HepG2 (cell line): ENCODE measurements at regions not wholly inside any gene's neighbourhood (a gene's known extent, or its start where the extent isn't known, plus 50 kb on each side); places are given as distances from the start of the nearest gene placed in this dataset.

ENCODE experiments used
- ATAC-seq: fragments of 200-7000 bp; cut with Tn5 transposase; 3 replicates; pipeline ENCODE4 v1.9.1; 2020; ENCODE audit warnings: mild to moderate bottlenecking, moderate library complexity
- BruUV-seq: library from RNA; stranded (reverse); fragments of 400-500 nt; replicated peaks from 2 replicates; lab custom pipeline; 2021; lab: Mats Ljungman, UMichigan
- CTCF ChIA-PET: fragments of 300-600 bp; formaldehyde crosslinking; extraction: SDS; loops from one replicate; lab custom pipeline; 2021; ENCODE audit warnings: low total read pairs, inconsistent platforms, low intra/inter-chr PET ratio; lab: Yijun Ruan, JAX
- POLR2A ChIA-PET: fragments of 350-600 bp; sonication (Branson Sonifier 250); formaldehyde crosslinking; loops from one replicate; lab custom pipeline; 2020; ENCODE audit warnings: antibody characterized with exemption, inconsistent platforms; lab: Yijun Ruan, JAX
- DNase-seq: peaks from one replicate; pipeline ENCODE4 v3.0.0-alpha.2; 2015; ENCODE audit warnings: low spot score
- FAIRE-seq: peaks from 3 replicates; lab custom pipeline; 2011; peaks lifted over from hg19 to GRCh38; lab: Jason Lieb, UNC
- H2AFZ ChIP-seq: one replicate; pipeline ENCODE4 v1.6.1; 2011; ENCODE audit warnings: low read length, inconsistent platforms
- H3K27ac ChIP-seq: fragments of 300-600 bp; 3 replicates; pipeline ENCODE4 v1.8.0; 2011; ENCODE audit warnings: mixed run types, mild to moderate bottlenecking, mixed read lengths, low read length, inconsistent platforms; ENCODE audit not compliant: insufficient read depth; ENCODE audit errors: extremely low read length
- H3K27me3 ChIP-seq, 2 experiments: fragments of 200-600 bp in 1 of 2; 2 replicates in 1 of 2; 3 replicates in 1 of 2; pipeline versions ENCODE4 v1.6.0 to v1.8.0; 2011; ENCODE audit warnings: low read length in 2 of 2, mild to moderate bottlenecking in 2 of 2, moderate library complexity in 2 of 2, inconsistent platforms in 1 of 2; ENCODE audit not compliant: insufficient read depth in 2 of 2, control insufficient read depth in 1 of 2
- H3K36me3 ChIP-seq, 2 experiments: fragments of 200-600 bp in 1 of 2; replicated peaks in 1 of 2; 2 replicates in 1 of 2; 3 replicates in 1 of 2; pipeline versions ENCODE4 v1.5.1 to v1.8.0; 2011; ENCODE audit warnings: low read length in 2 of 2, inconsistent platforms in 1 of 2; ENCODE audit not compliant: insufficient read depth in 2 of 2, control insufficient read depth in 1 of 2
- H3K4me1 ChIP-seq: 2 replicates; pipeline ENCODE4 v1.5.1; 2012; ENCODE audit warnings: low read length, inconsistent platforms; ENCODE audit not compliant: insufficient read depth
- H3K4me2 ChIP-seq: 2 replicates; pipeline ENCODE4 v1.6.0; 2011; ENCODE audit warnings: low read depth, low read length, inconsistent platforms
- H3K4me3 ChIP-seq, 3 experiments: fragments of 200-600 bp in 1 of 3; sonication (generic), shearing (Covaris generic) in 1 of 3; replicated peaks in 1 of 3; 2 replicates each; pipeline ENCODE4 v1.5.1; 2011 to 2016; ENCODE audit warnings: low read length in 3 of 3, inconsistent platforms in 2 of 3, low read depth in 2 of 3, mild to moderate bottlenecking in 2 of 3, control low read depth in 1 of 3, mixed read lengths in 1 of 3; ENCODE audit not compliant: insufficient read depth in 1 of 3
- H3K79me2 ChIP-seq: one replicate; pipeline ENCODE4 v1.6.1; 2011; ENCODE audit warnings: low read length, inconsistent platforms; ENCODE audit not compliant: insufficient read depth
- H3K9ac ChIP-seq: 2 replicates; pipeline ENCODE4 v1.6.0; 2011; ENCODE audit warnings: mild to moderate bottlenecking, low read depth, low read length, inconsistent platforms; ENCODE audit not compliant: insufficient read depth
- H3K9me3 ChIP-seq: 2 replicates; pipeline ENCODE4 v1.5.1; 2012; ENCODE audit warnings: mild to moderate bottlenecking, low read length
- H4K20me1 ChIP-seq: 2 replicates; pipeline ENCODE4 v1.6.0; 2011; ENCODE audit warnings: inconsistent platforms, mild to moderate bottlenecking, low read length, moderate library complexity; ENCODE audit not compliant: insufficient read depth
- BRF2 ChIP-seq: sonication (generic); formaldehyde crosslinking; IDR thresholded peaks from 2 replicates; pipeline ENCODE4 v1.8.1; 2022; ENCODE audit warnings: mild to moderate bottlenecking, missing genetic modification reagents
- CENPX ChIP-seq: sonication (generic); formaldehyde crosslinking; IDR thresholded peaks from 2 replicates; pipeline ENCODE4 v1.9.0; 2021; ENCODE audit warnings: mild to moderate bottlenecking, missing genetic modification reagents, moderate library complexity
- FLYWCH1 ChIP-seq: sonication (generic); formaldehyde crosslinking; IDR thresholded peaks from 2 replicates; pipeline ENCODE4 v1.8.1; 2023; ENCODE audit warnings: mild to moderate bottlenecking, missing genetic modification reagents
- NFYC ChIP-seq: IDR thresholded peaks from 2 replicates; pipeline ENCODE4 v1.6.1; 2016; ENCODE audit warnings: missing genetic modification reagents, missing compliant biosample characterization
- PREB ChIP-seq: sonication (generic); formaldehyde crosslinking; IDR thresholded peaks from 2 replicates; pipeline ENCODE4 v1.4.0; 2020; ENCODE audit warnings: missing genetic modification reagents
- RARG ChIP-seq: sonication (generic); formaldehyde crosslinking; IDR thresholded peaks from 2 replicates; pipeline ENCODE4 v1.4.0; 2020; ENCODE audit warnings: low read depth, mild to moderate bottlenecking, missing genetic modification reagents
- ZNF580 ChIP-seq: IDR thresholded peaks from 2 replicates; pipeline ENCODE4 v1.6.1; 2016; ENCODE audit warnings: low read depth, borderline replicate concordance
- WGBS: methylation state at CpG from one replicate; pipeline ENCODE4 v1.1.6; 2017; ENCODE audit warnings: low lambda C conversion rate; 5-methylcytosine and 5-hydroxymethylcytosine counted together
- in situ Hi-C: cut with HindIII; loops from 2 replicates; pipeline ENCODE4 v1.10.0; 2017; ENCODE audit warnings: low pct_unique_long_range_greater_than_20kb; ENCODE audit not compliant: extremely low pct_ligation_motif_present
- intact Hi-C: fragments of 100-400 bp; cut with micrococcal nuclease; formaldehyde crosslinking; loops from one replicate; pipeline ENCODE4 v1.10.0; 2022; ENCODE audit not compliant: unreplicated experiment

- WGBS, result 7% methylated on average over 6 of the region's 6 CpGs
- ChIA-PET POLR2A (no interaction called here), CTCF (no interaction called here)
- no peak overlapping the region for H3K4me2 ChIP-seq
- H2AFZ ChIP-seq, result no peak overlapping the region
- BruUV-seq, result no TSS peak
- ATAC-seq (no peak), FAIRE-seq (no peak), DNase-seq (no peak)
- no peak overlapping the region for H3K4me3 ChIP-seq
- no peak overlapping the region for H3K27ac ChIP-seq
- intact Hi-C loops, result no loop called here
- no peaks in the 10 kb centered on the region for H3K27me3 ChIP-seq
- H3K9me3 ChIP-seq, result no peaks in the 10 kb centered on the region
- no peaks in the 10 kb centered on the region for H4K20me1 ChIP-seq
- H3K9ac ChIP-seq, result no peak overlapping the region
- no peak for TF ChIP-seq PREB (CRISPR knock-in tag)
- TF ChIP-seq, all 625 proteins: peak for 0
- H3K79me2 ChIP-seq, result no peaks in the 10 kb centered on the region
- in situ Hi-C loops, result no loop called here
- no peaks in the 10 kb centered on the region for H3K4me1 ChIP-seq
- H3K36me3 ChIP-seq, result no peaks in the 10 kb centered on the region
Measured at GRCh38 chr13:53269634-53270033, 241.0 kb downstream of the OLFM4 start.

- ChIA-PET POLR2A (no interaction called here), CTCF (no interaction called here)
- in situ Hi-C loops, result no loop called here
- DNase-seq (no peak), ATAC-seq (no peak), FAIRE-seq (no peak)
- Histone ChIP-seq H3K9me3 (no peaks in the 10 kb centered on the region), H2AFZ (no peak overlapping the region), H3K9ac (no peak overlapping the region), H3K4me3 (no peak overlapping the region), H3K79me2 (no peaks in the 10 kb centered on the region), H3K4me2 (no peak overlapping the region), H3K4me1 (no peaks in the 10 kb centered on the region), H3K27ac (no peak overlapping the region), H3K36me3 (no peaks in the 10 kb centered on the region), H3K27me3 (no peaks in the 10 kb centered on the region), H4K20me1 (no peaks in the 10 kb centered on the region)
- 0% methylated on average over 2 of the region's 2 CpGs for WGBS
- intact Hi-C loops, result no loop called here
- no peak for TF ChIP-seq FLYWCH1 (CRISPR knock-in tag)
- no peak for TF ChIP-seq CENPX
- no peak for TF ChIP-seq ZNF580 (CRISPR knock-in tag)
- no peak for TF ChIP-seq BRF2 (CRISPR knock-in tag)
- no peak for TF ChIP-seq RARG (CRISPR knock-in tag)
- no peak for TF ChIP-seq NFYC (CRISPR knock-in tag)
- no TSS peak for BruUV-seq
Measured at GRCh38 chr13:53272873-53273272, 244.3 kb downstream of the OLFM4 start.
